Forelimb muscle (tissue), 1 donor: ENCODE measurements at regions not wholly inside any gene's neighbourhood (a gene's known extent, or its start where the extent isn't known, plus 50 kb on each side); places are given as distances from the start of the nearest gene placed in this dataset.
A peak's percentile ranks its signal among the peaks of the same experiment; 100 is the strongest.

Experiments used
- DNase-seq: peaks from one replicate; pipeline ENCODE4 v3.0.0-alpha.2; 2013; ENCODE audit warnings: low read depth

- DNase-seq, result no peak
Observed at GRCh38 chr2:181380581-181380980, 76.6 kb upstream of the ITGA4 start.

- DNase-seq, result no peak
Observed at GRCh38 chr2:181384923-181385322, 72.3 kb upstream of the ITGA4 start.

GRCh38 chr2:181389524-181389923 is 67.7 kb upstream of the ITGA4 start:
- DNase-seq, result no peak

GRCh38 chr2:181393472-181393871 is 63.7 kb upstream of the ITGA4 start:
- peak; percentile 24 for DNase-seq

GRCh38 chr2:181394741-181395437 is 62.3 kb upstream of the ITGA4 start:
- no peak for DNase-seq

GRCh38 chr2:181395851-181396250 is 61.3 kb upstream of the ITGA4 start:
- DNase-seq, result no peak

- DNase-seq, result no peak
Observed at GRCh38 chr2:181396256-181397123, 60.7 kb upstream of the ITGA4 start.

GRCh38 chr2:181397331-181397730 is 59.9 kb upstream of the ITGA4 start:
- no peak for DNase-seq

GRCh38 chr2:181398000-181398399 is 59.2 kb upstream of the ITGA4 start:
- DNase-seq, result no peak

- DNase-seq, result no peak
Observed at GRCh38 chr2:181399027-181399426, 58.2 kb upstream of the ITGA4 start.

- no peak for DNase-seq
Observed at GRCh38 chr2:181404472-181404871, 52.7 kb upstream of the ITGA4 start.

- DNase-seq, result no peak
Observed at GRCh38 chr2:181407171-181407570, 50.0 kb upstream of the ITGA4 start.
